IMR-90 (cell line): ENCODE measurements at regions not wholly inside any gene's neighbourhood (a gene's known extent, or its start where the extent isn't known, plus 50 kb on each side); places are given as distances from the start of the nearest gene placed in this dataset.

ENCODE experiments used
- ATAC-seq: fragments of 200-7000 bp; cut with Tn5 transposase; 2 replicates; pipeline ENCODE4 v1.9.1; 2020; ENCODE audit warnings: low read depth, mild to moderate bottlenecking, moderate library complexity
- BruUV-seq: library from RNA; stranded (reverse); fragments of 400-500 nt; replicated peaks from 2 replicates; lab custom pipeline; 2021; lab: Mats Ljungman, UMichigan
- CTCF ChIA-PET: fragments of 300-600 bp; formaldehyde crosslinking; extraction: SDS; loops from one replicate; lab custom pipeline; 2021; ENCODE audit warnings: antibody characterized with exemption; lab: Yijun Ruan, JAX
- POLR2A ChIA-PET: fragments of 300-600 bp; sonication (Branson Sonifier 250); formaldehyde crosslinking; loops from one replicate; lab custom pipeline; 2022; ENCODE audit warnings: antibody characterized with exemption; ENCODE audit not compliant: unreplicated experiment; lab: Charles Lee
- DNase-seq: peaks from one replicate; pipeline ENCODE4 v3.0.0; 2013
- H2AFZ ChIP-seq: replicated peaks from 2 replicates; pipeline ENCODE3; 2013; ENCODE audit warnings: low read length, mild to moderate bottlenecking; ENCODE audit not compliant: poor library complexity
- H2AK5ac ChIP-seq: 2 replicates; pipeline ENCODE4 v1.6.1; 2013; ENCODE audit warnings: low read depth, low read length, inconsistent platforms
- H2AK9ac ChIP-seq: replicated peaks from 2 replicates; pipeline ENCODE3; 2013; ENCODE audit warnings: mild to moderate bottlenecking, low read depth, low read length, moderate library complexity; ENCODE audit not compliant: poor library complexity
- H2BK120ac ChIP-seq: 2 replicates; pipeline ENCODE4 v1.6.1; 2013; ENCODE audit warnings: low read depth, low read length, inconsistent platforms
- H2BK15ac ChIP-seq: 3 replicates; pipeline ENCODE4 v1.6.1; 2013; ENCODE audit warnings: low read depth, low read length, inconsistent platforms
- H2BK20ac ChIP-seq: 2 replicates; pipeline ENCODE4 v1.6.1; 2013; ENCODE audit warnings: low read depth, mild to moderate bottlenecking, inconsistent platforms, low read length, moderate library complexity
- H2BK5ac ChIP-seq: 2 replicates; pipeline ENCODE4 v1.6.1; 2013; ENCODE audit warnings: mild to moderate bottlenecking, low read depth, low read length, inconsistent platforms; ENCODE audit not compliant: poor library complexity, severe bottlenecking
- H3K14ac ChIP-seq: replicated peaks from 2 replicates; pipeline ENCODE4 v1.6.1; 2013; ENCODE audit warnings: low read depth, low read length, inconsistent platforms
- H3K18ac ChIP-seq: 2 replicates; pipeline ENCODE4 v1.6.1; 2013; ENCODE audit warnings: low read depth, low read length, control low read depth
- H3K23ac ChIP-seq: 2 replicates; pipeline ENCODE4 v1.6.1; 2013; ENCODE audit warnings: low read depth, low read length, inconsistent platforms
- H3K27ac ChIP-seq: 2 replicates; pipeline ENCODE4 v1.5.1; 2013; ENCODE audit warnings: mild to moderate bottlenecking, control low read depth, low read length; ENCODE audit not compliant: insufficient read depth
- H3K27me3 ChIP-seq: 2 replicates; pipeline ENCODE4 v1.6.1; 2013; ENCODE audit warnings: low read length; ENCODE audit not compliant: control insufficient read depth, insufficient read depth
- H3K36me3 ChIP-seq: 2 replicates; pipeline ENCODE4 v1.6.1; 2013; ENCODE audit warnings: low read length, mixed read lengths; ENCODE audit not compliant: control insufficient read depth, insufficient read depth
- H3K4ac ChIP-seq: 2 replicates; pipeline ENCODE4 v1.6.1; 2013; ENCODE audit warnings: low read depth, low read length, inconsistent platforms
- H3K4me1 ChIP-seq: 2 replicates; pipeline ENCODE4 v1.6.1; 2013; ENCODE audit warnings: low read length, mixed read lengths; ENCODE audit not compliant: control insufficient read depth, insufficient read depth
- H3K4me2 ChIP-seq: 2 replicates; pipeline ENCODE4 v1.6.1; 2013; ENCODE audit warnings: low read depth, mild to moderate bottlenecking, control low read depth, low read length, moderate library complexity
- H3K4me3 ChIP-seq: 2 replicates; pipeline ENCODE4 v1.5.1; 2013; ENCODE audit warnings: low read depth, mild to moderate bottlenecking, control low read depth, low read length, moderate library complexity; ENCODE audit not compliant: insufficient read depth
- H3K56ac ChIP-seq: 2 replicates; pipeline ENCODE4 v1.6.1; 2013; ENCODE audit warnings: low read length, inconsistent platforms; ENCODE audit not compliant: insufficient read depth; ENCODE audit errors: extremely low read depth
- H3K79me1 ChIP-seq, 2 experiments: 2 replicates each; pipeline ENCODE4 v1.6.1; 2013; ENCODE audit warnings: low read length in 2 of 2, inconsistent platforms in 1 of 2, low read depth in 1 of 2
- H3K9ac ChIP-seq: 2 replicates; pipeline ENCODE4 v1.6.1; 2013; ENCODE audit warnings: low read depth, low read length, control low read depth
- H3K9me1 ChIP-seq: 2 replicates; pipeline ENCODE4 v1.6.1; 2013; ENCODE audit warnings: low read length, inconsistent platforms; ENCODE audit not compliant: insufficient read depth
- H3K9me3 ChIP-seq: 2 replicates; pipeline ENCODE4 v1.6.1; 2013; ENCODE audit warnings: low read length; ENCODE audit not compliant: control insufficient read depth, insufficient read depth
- H4K20me1 ChIP-seq: 2 replicates; pipeline ENCODE4 v1.6.1; 2013; ENCODE audit warnings: low read length, inconsistent platforms; ENCODE audit not compliant: insufficient read depth
- H4K5ac ChIP-seq: 2 replicates; pipeline ENCODE4 v1.6.1; 2013; ENCODE audit warnings: mild to moderate bottlenecking, low read depth, low read length, control low read depth
- H4K8ac ChIP-seq, 2 experiments: 2 replicates each; pipeline ENCODE4 v1.6.1; 2013; ENCODE audit warnings: low read depth in 2 of 2, low read length in 2 of 2, control low read depth in 1 of 2, inconsistent platforms in 1 of 2
- H4K91ac ChIP-seq: 2 replicates; pipeline ENCODE4 v1.6.1; 2013; ENCODE audit warnings: low read depth, low read length, inconsistent platforms; ENCODE audit not compliant: insufficient read depth
- BHLHE40 ChIP-seq: fragments of 150-350 bp; IDR thresholded peaks from 2 replicates; pipeline ENCODE4 v1.6.1; 2016; ENCODE audit warnings: mild to moderate bottlenecking, low read depth, low read length
- CHD1 ChIP-seq: IDR thresholded peaks from 2 replicates; pipeline ENCODE4 v1.6.1; 2012; ENCODE audit warnings: low read depth, low read length, improper control_type of control experiment
- FOS ChIP-seq: fragments of 150-350 bp; IDR thresholded peaks from 2 replicates; pipeline ENCODE4 v1.6.1; 2016; ENCODE audit warnings: low read depth, low read length
- WGBS, 2 experiments: methylation state at CpG; one replicate each; pipeline versions ENCODE4 v1.1.5 to v1.1.7; 2013; ENCODE audit warnings: missing lambda C conversion rate in 2 of 2; ENCODE audit not compliant: insufficient read length in 1 of 2; ENCODE audit errors: extremely low coverage in 2 of 2; 5-methylcytosine and 5-hydroxymethylcytosine counted together
- dilution Hi-C: fragments of 300-500 bp; cut with HindIII; formaldehyde crosslinking; loops from one replicate; pipeline ENCODE4 v1.14.3; 2018; ENCODE audit warnings: low sequenced_read_pairs; ENCODE audit not compliant: unreplicated experiment
- in situ Hi-C: fragments of 300-500 bp; cut with MboI; formaldehyde crosslinking; loops from 3 replicates; pipeline ENCODE4 v1.14.3; 2019; ENCODE audit warnings: low sequenced_read_pairs, inconsistent platforms, mixed read lengths
- intact Hi-C: fragments of 100-400 bp; cut with micrococcal nuclease; formaldehyde crosslinking; loops from 2 replicates; pipeline ENCODE4 v1.10.0; 2022

DNA sequence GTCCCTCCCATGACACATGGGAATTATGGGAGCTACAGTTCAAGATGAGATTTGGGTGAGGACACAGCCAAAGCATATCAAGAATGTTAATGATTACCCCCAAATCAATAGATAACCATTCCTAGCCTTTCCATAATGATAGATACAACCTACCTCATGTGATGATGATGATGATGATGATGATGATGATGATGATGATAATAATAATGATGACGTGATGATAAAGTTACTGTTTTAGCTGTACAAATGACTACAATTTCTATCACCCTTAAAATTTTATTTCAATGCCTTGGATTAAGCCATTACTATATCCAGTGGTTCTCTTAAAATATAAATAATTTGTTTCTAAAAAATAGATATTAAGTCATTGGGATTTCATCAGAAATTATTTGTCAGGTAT lies 55.2 kb upstream of the NLGN4X start:
- Histone ChIP-seq H3K4ac (no peak overlapping the region), H3K79me1 (no peaks in the 10 kb centered on the region), H3K18ac (no peak overlapping the region), H3K9ac (no peak overlapping the region), H3K14ac (no peak overlapping the region), H3K4me2 (no peak overlapping the region), H2BK15ac (no peak overlapping the region), H2AFZ (no peak overlapping the region), H4K5ac (no peak overlapping the region), H3K56ac (no peak overlapping the region), H4K91ac (no peak overlapping the region), H2BK120ac (no peak overlapping the region), H4K20me1 (no peaks in the 10 kb centered on the region), H3K27me3 (no peaks in the 10 kb centered on the region), H4K8ac (no peak overlapping the region), H2AK5ac (no peak overlapping the region), H2BK5ac (no peak overlapping the region), H3K36me3 (no peaks in the 10 kb centered on the region), H3K27ac (no peak overlapping the region), H3K9me3 (no peaks in the 10 kb centered on the region; the same call in 1 of the 2 replicates), H2BK20ac (no peak overlapping the region), H3K4me3 (no peak overlapping the region), H2AK9ac (no peak overlapping the region), H3K23ac (no peak overlapping the region), H3K4me1 (no peaks in the 10 kb centered on the region), H3K9me1 (no peaks in the 10 kb centered on the region)
- intact Hi-C loops (no loop called here), in situ Hi-C loops (no loop called here), dilution Hi-C loops (no loop called here)
- ChIA-PET CTCF (no interaction called here), POLR2A (no interaction called here)
- TF ChIP-seq CHD1 (no peak), BHLHE40 (no peak), FOS (no peak)
- no CpG with 5 or more reads among the region's 1 CpG for WGBS, 2 experiments
- no TSS peak for BruUV-seq
- DNase-seq (no peak), ATAC-seq (no peak)
